Prostate gland (tissue), 2 donors: ENCODE measurements at regions not wholly inside any gene's neighbourhood (a gene's known extent, or its start where the extent isn't known, plus 50 kb on each side); places are given as distances from the start of the nearest gene placed in this dataset.

ENCODE experiments used
- CTCF ChIP-seq, 4 experiments: fragments of 200-600 bp in 2 of 4; fragments of 450-650 bp in 2 of 4; sonication (generic) in 2 of 4; IDR thresholded peaks; 1 replicate in 3 of 4; 2 replicates in 1 of 4; pipeline ENCODE4 v1.5.1; 2016 to 2019; ENCODE audit warnings: antibody characterized with exemption in 4 of 4, mild to moderate bottlenecking in 2 of 4, moderate library complexity in 2 of 4
- POLR2A ChIP-seq: fragments of 450-650 bp; IDR thresholded peaks from one replicate; pipeline ENCODE4 v1.6.1; 2016; ENCODE audit warnings: antibody characterized with exemption, mild to moderate bottlenecking
- POLR2AphosphoS5 ChIP-seq: sonication (generic); formaldehyde crosslinking; IDR thresholded peaks from one replicate; pipeline ENCODE4 v1.6.1; 2017; ENCODE audit warnings: antibody characterized with exemption

- TF ChIP-seq CTCF (IDR thresholded peaks at IDR 0.05) = no peak
- TF ChIP-seq POLR2A = no peak
- TF ChIP-seq POLR2AphosphoS5 = no peak
Measured at GRCh38 chr19:28876609-28877123, 336.3 kb downstream of the UQCRFS1 start.
